Effector memory CD4-positive, alpha-beta T cell (primary cell): ENCODE measurements at regions not wholly inside any gene's neighbourhood (a gene's known extent, or its start where the extent isn't known, plus 50 kb on each side); places are given as distances from the start of the nearest gene placed in this dataset.

Experiments
- DNase-seq, 3 donors: peaks; one replicate each; pipeline ENCODE4 v3.0.0-alpha.2; 2020
- H3K27ac ChIP-seq: 2 replicates; pipeline ENCODE4 v1.7.0; 2013; ENCODE audit warnings: mild to moderate bottlenecking, low read length, moderate library complexity; ENCODE audit not compliant: insufficient read depth, poor library complexity, severe bottlenecking
- H3K27me3 ChIP-seq: replicated peaks from 2 replicates; pipeline ENCODE4 v1.7.0; 2013; ENCODE audit warnings: mild to moderate bottlenecking, low read length; ENCODE audit not compliant: insufficient read depth, control insufficient read depth, poor library complexity, severe bottlenecking
- H3K36me3 ChIP-seq: 2 replicates; pipeline ENCODE4 v1.7.0; 2013; ENCODE audit warnings: mild to moderate bottlenecking, low read length, moderate library complexity; ENCODE audit not compliant: control insufficient read depth, insufficient read depth
- H3K4me1 ChIP-seq: 2 replicates; pipeline ENCODE4 v1.7.0; 2013; ENCODE audit warnings: low read length, mild to moderate bottlenecking; ENCODE audit not compliant: control insufficient read depth, insufficient read depth, poor library complexity, severe bottlenecking
- H3K4me3 ChIP-seq: 2 replicates; pipeline ENCODE4 v1.7.0; 2013; ENCODE audit warnings: low read length, low read depth, mild to moderate bottlenecking; ENCODE audit not compliant: insufficient read depth, poor library complexity, severe bottlenecking
- H3K9me3 ChIP-seq: 2 replicates; pipeline ENCODE4 v1.7.0; 2013; ENCODE audit warnings: mild to moderate bottlenecking, low read length, moderate library complexity; ENCODE audit not compliant: control insufficient read depth

GRCh38 chr11:79747406-79747805 is 306.6 kb upstream of the TENM4 start:
- no peaks in the 10 kb centered on the region for H3K27me3 ChIP-seq
- H3K4me1 ChIP-seq: no peaks in the 10 kb centered on the region
- H3K9me3 ChIP-seq: no peaks in the 10 kb centered on the region
- no peak for DNase-seq
- no peaks in the 10 kb centered on the region for H3K36me3 ChIP-seq
- no peak overlapping the region for H3K27ac ChIP-seq
- H3K4me3 ChIP-seq: no peak overlapping the region

GRCh38 chr11:79744941-79745340 is 304.1 kb upstream of the TENM4 start:
- no peak overlapping the region for H3K4me3 ChIP-seq
- H3K9me3 ChIP-seq: no peaks in the 10 kb centered on the region
- no peak overlapping the region for H3K27ac ChIP-seq
- H3K4me1 ChIP-seq: no peaks in the 10 kb centered on the region
- H3K27me3 ChIP-seq: no peaks in the 10 kb centered on the region
- no peaks in the 10 kb centered on the region for H3K36me3 ChIP-seq
- no peak for DNase-seq

- H3K36me3 ChIP-seq: no peaks in the 10 kb centered on the region
- no peaks in the 10 kb centered on the region for H3K4me1 ChIP-seq
- no peak for DNase-seq
- H3K27me3 ChIP-seq: no peaks in the 10 kb centered on the region
- H3K4me3 ChIP-seq: no peak overlapping the region
- no peak overlapping the region for H3K27ac ChIP-seq
- no peaks in the 10 kb centered on the region for H3K9me3 ChIP-seq
Measured at GRCh38 chr11:79742176-79742575, 301.3 kb upstream of the TENM4 start.

GRCh38 chr11:79739591-79739990 is 298.8 kb upstream of the TENM4 start:
- no peak for DNase-seq

GRCh38 chr11:79727221-79727620 is 286.4 kb upstream of the TENM4 start:
- Histone ChIP-seq H3K4me3 (no peak overlapping the region), H3K27me3 (no peaks in the 10 kb centered on the region), H3K27ac (no peak overlapping the region), H3K36me3 (no peaks in the 10 kb centered on the region), H3K4me1 (no peaks in the 10 kb centered on the region), H3K9me3 (no peaks in the 10 kb centered on the region)
- DNase-seq: no peak

More at GRCh38 chr11:79739591-79739990, 298.8 kb upstream of the TENM4 start:
- Histone ChIP-seq H3K4me1 (no peaks in the 10 kb centered on the region), H3K27ac (no peak overlapping the region), H3K27me3 (no peaks in the 10 kb centered on the region), H3K36me3 (no peaks in the 10 kb centered on the region), H3K9me3 (no peaks in the 10 kb centered on the region), H3K4me3 (no peak overlapping the region)

- H3K36me3 ChIP-seq: no peaks in the 10 kb centered on the region
- H3K4me3 ChIP-seq: no peak overlapping the region
- no peaks in the 10 kb centered on the region for H3K9me3 ChIP-seq
- DNase-seq: no peak
- H3K4me1 ChIP-seq: no peaks in the 10 kb centered on the region
- H3K27me3 ChIP-seq: no peaks in the 10 kb centered on the region
- H3K27ac ChIP-seq: no peak overlapping the region
Measured at GRCh38 chr11:79720115-79720514, 279.3 kb upstream of the TENM4 start.

- no peak overlapping the region for H3K4me3 ChIP-seq
- H3K9me3 ChIP-seq: no peaks in the 10 kb centered on the region
- no peaks in the 10 kb centered on the region for H3K27me3 ChIP-seq
- H3K27ac ChIP-seq: no peak overlapping the region
- DNase-seq: no peak
- no peaks in the 10 kb centered on the region for H3K36me3 ChIP-seq
- no peaks in the 10 kb centered on the region for H3K4me1 ChIP-seq
Measured at GRCh38 chr11:79708319-79708932, 267.6 kb upstream of the TENM4 start.

GRCh38 chr11:79705648-79706047 is 264.8 kb upstream of the TENM4 start:
- H3K27me3 ChIP-seq: no peaks in the 10 kb centered on the region

GRCh38 chr11:79702303-79702702 is 261.5 kb upstream of the TENM4 start:
- DNase-seq: no peak
- H3K27ac ChIP-seq: no peak overlapping the region
- no peaks in the 10 kb centered on the region for H3K27me3 ChIP-seq
- no peak overlapping the region for H3K4me3 ChIP-seq
- no peaks in the 10 kb centered on the region for H3K4me1 ChIP-seq
- H3K36me3 ChIP-seq: no peaks in the 10 kb centered on the region
- no peaks in the 10 kb centered on the region for H3K9me3 ChIP-seq

More at GRCh38 chr11:79705648-79706047, 264.8 kb upstream of the TENM4 start:
- no peak overlapping the region for H3K27ac ChIP-seq
- H3K4me1 ChIP-seq: no peaks in the 10 kb centered on the region
- no peak for DNase-seq
- H3K9me3 ChIP-seq: no peaks in the 10 kb centered on the region
- H3K4me3 ChIP-seq: no peak overlapping the region
- H3K36me3 ChIP-seq: no peaks in the 10 kb centered on the region

- H3K36me3 ChIP-seq: no peaks in the 10 kb centered on the region
- no peak overlapping the region for H3K27ac ChIP-seq
- no peaks in the 10 kb centered on the region for H3K9me3 ChIP-seq
- DNase-seq: no peak
- H3K4me1 ChIP-seq: no peaks in the 10 kb centered on the region
- no peaks in the 10 kb centered on the region for H3K27me3 ChIP-seq
- no peak overlapping the region for H3K4me3 ChIP-seq
Measured at GRCh38 chr11:79699246-79699645, 258.4 kb upstream of the TENM4 start.
